Osteoblast (primary cell): ENCODE measurements at regions not wholly inside any gene's neighbourhood (a gene's known extent, or its start where the extent isn't known, plus 50 kb on each side); places are given as distances from the start of the nearest gene placed in this dataset.

ENCODE experiments used
- DNase-seq: peaks from one replicate; pipeline ENCODE4 v3.0.0; 2011; ENCODE audit warnings: low spot score, mixed read lengths; ENCODE audit not compliant: insufficient read length; ENCODE audit errors: missing footprints
- H2AFZ ChIP-seq: 2 replicates; pipeline ENCODE4 v1.6.0; 2011; ENCODE audit warnings: mild to moderate bottlenecking, low read length
- H3K27ac ChIP-seq: 2 replicates; pipeline ENCODE4 v1.5.1; 2011; ENCODE audit warnings: mild to moderate bottlenecking, low read depth, low read length, moderate library complexity
- H3K27me3 ChIP-seq: 2 replicates; pipeline ENCODE4 v1.6.0; 2012; ENCODE audit warnings: mild to moderate bottlenecking, control low read depth, inconsistent platforms, low read length, moderate library complexity; ENCODE audit not compliant: insufficient read depth
- H3K36me3 ChIP-seq: 2 replicates; pipeline ENCODE4 v1.5.1; 2011; ENCODE audit warnings: mild to moderate bottlenecking, low read length, control low read depth, moderate library complexity; ENCODE audit not compliant: insufficient read depth
- H3K4me1 ChIP-seq: 2 replicates; pipeline ENCODE4 v1.5.1; 2011; ENCODE audit warnings: mild to moderate bottlenecking, low read length, control low read depth, moderate library complexity; ENCODE audit not compliant: insufficient read depth
- H3K4me2 ChIP-seq: 2 replicates; pipeline ENCODE4 v1.6.0; 2011; ENCODE audit warnings: mild to moderate bottlenecking, low read length; ENCODE audit not compliant: insufficient read depth
- H3K4me3 ChIP-seq: fragments of 200-600 bp; sonication (generic); 3 replicates; pipeline ENCODE4 v1.5.1; 2012; ENCODE audit warnings: mild to moderate bottlenecking, low read length, inconsistent platforms; ENCODE audit not compliant: insufficient read depth
- H3K79me2 ChIP-seq: 2 replicates; pipeline ENCODE4 v1.6.0; 2012; ENCODE audit warnings: mild to moderate bottlenecking, low read length, control low read depth, inconsistent platforms; ENCODE audit not compliant: insufficient read depth
- H3K9me3 ChIP-seq: 2 replicates; pipeline ENCODE4 v1.5.1; 2011; ENCODE audit warnings: low read depth, low read length, control low read depth
- H4K20me1 ChIP-seq: 2 replicates; pipeline ENCODE4 v1.6.0; 2012; ENCODE audit warnings: mild to moderate bottlenecking, low read length, control low read depth; ENCODE audit not compliant: insufficient read depth
- TF ChIP-seq, protein P1 (sequence below): IDR thresholded peaks from 2 replicates; pipeline ENCODE4 v1.5.1; 2011; ENCODE audit warnings: mild to moderate bottlenecking, low read depth, low read length, moderate library complexity; ENCODE audit errors: extremely low read depth

DNA sequence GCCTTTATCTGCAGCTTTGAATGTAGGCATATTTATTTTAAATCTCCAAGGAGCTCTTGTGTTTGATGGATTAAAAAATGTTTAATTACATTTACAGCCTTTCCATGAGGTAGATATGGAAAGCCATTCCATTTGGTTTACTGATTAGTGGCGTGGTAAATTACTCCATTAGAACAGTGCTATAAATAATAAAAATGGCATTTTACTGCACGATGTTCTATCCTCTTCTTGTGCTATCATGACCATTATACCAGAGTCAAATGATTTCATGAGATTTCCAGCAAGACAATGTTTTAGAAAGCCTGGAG lies 250.9 kb upstream of the HTR2A start:
- no peaks in the 10 kb centered on the region for H3K27me3 ChIP-seq
- no peak overlapping the region for H3K4me3 ChIP-seq
- H2AFZ ChIP-seq: no peak overlapping the region
- DNase-seq: no peak
- H4K20me1 ChIP-seq: no peaks in the 10 kb centered on the region
- no peak overlapping the region for H3K4me2 ChIP-seq
- no peaks in the 10 kb centered on the region for H3K9me3 ChIP-seq
- H3K27ac ChIP-seq: no peak overlapping the region
- H3K36me3 ChIP-seq: no peaks in the 10 kb centered on the region
- no peaks in the 10 kb centered on the region for H3K79me2 ChIP-seq
- TF ChIP-seq, protein P1, sequence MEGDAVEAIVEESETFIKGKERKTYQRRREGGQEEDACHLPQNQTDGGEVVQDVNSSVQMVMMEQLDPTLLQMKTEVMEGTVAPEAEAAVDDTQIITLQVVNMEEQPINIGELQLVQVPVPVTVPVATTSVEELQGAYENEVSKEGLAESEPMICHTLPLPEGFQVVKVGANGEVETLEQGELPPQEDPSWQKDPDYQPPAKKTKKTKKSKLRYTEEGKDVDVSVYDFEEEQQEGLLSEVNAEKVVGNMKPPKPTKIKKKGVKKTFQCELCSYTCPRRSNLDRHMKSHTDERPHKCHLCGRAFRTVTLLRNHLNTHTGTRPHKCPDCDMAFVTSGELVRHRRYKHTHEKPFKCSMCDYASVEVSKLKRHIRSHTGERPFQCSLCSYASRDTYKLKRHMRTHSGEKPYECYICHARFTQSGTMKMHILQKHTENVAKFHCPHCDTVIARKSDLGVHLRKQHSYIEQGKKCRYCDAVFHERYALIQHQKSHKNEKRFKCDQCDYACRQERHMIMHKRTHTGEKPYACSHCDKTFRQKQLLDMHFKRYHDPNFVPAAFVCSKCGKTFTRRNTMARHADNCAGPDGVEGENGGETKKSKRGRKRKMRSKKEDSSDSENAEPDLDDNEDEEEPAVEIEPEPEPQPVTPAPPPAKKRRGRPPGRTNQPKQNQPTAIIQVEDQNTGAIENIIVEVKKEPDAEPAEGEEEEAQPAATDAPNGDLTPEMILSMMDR: no peak
- no peaks in the 10 kb centered on the region for H3K4me1 ChIP-seq

DNA sequence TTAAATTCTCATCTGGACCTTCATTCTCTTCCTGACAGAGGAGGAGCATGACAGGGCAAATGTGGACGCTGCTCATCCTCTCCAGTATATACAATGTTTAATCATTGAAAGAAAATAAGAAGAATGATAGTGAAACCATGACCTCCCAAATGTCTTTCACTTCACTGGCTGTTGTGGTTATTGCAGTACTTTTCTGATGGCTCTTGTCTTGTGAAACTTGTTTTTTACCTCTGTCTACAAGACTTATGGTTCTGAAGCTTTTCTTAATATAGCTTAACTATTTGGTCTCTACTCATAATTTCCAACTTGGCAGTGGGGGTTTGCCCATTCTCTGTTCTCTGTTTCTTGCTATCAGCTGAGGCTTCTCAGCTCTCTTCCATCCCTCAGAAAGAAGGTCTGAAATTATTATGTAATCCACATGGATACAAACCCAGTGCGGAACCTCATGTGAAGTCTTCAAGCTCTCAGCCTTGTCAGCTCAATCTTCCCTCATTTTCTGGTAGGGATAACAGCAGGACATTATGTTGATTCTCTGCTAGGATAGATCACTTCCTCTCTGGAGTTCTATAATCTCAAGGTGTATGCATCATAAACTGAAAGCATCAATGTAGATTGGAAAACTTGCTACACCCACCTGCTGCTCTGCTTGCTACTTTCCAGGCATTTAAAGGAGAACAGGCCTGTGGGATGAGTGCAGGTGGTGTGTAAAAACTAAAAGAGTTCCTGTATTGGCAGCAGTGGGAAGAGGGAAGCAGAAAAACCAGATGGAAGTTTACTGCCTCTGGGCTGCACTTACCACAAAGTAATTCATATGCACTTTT lies 250.3 kb upstream of the HTR2A start:
- Histone ChIP-seq H3K4me2 (no peak overlapping the region), H3K27ac (no peak overlapping the region), H4K20me1 (no peaks in the 10 kb centered on the region), H3K27me3 (no peaks in the 10 kb centered on the region), H3K36me3 (no peaks in the 10 kb centered on the region), H3K4me1 (no peaks in the 10 kb centered on the region), H3K79me2 (no peaks in the 10 kb centered on the region), H3K9me3 (no peaks in the 10 kb centered on the region), H2AFZ (no peak overlapping the region), H3K4me3 (no peak overlapping the region)
- no peak for DNase-seq
- TF ChIP-seq, protein P1: no peak

DNA sequence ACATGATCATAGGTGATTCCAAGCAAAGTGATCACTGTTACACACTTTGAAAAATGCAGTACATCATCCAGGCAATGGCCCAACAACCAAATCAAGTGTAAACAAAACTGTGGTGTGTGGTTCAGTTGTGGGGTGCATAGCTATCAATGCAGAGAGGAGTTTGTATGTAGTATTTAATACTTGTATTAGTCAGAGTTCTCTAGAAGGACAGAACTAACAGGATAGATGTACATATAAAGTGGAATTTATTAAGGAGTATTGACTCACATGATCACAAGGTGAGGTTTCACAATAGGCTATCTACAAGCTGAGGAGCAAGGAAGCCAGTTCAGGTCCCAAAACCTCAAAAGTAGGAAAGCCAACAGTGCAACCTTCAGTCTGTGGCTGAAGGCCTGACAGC lies 249.3 kb upstream of the HTR2A start:
- H3K4me3 ChIP-seq: no peak overlapping the region
- no peaks in the 10 kb centered on the region for H4K20me1 ChIP-seq
- no peak overlapping the region for H2AFZ ChIP-seq
- H3K9me3 ChIP-seq: no peaks in the 10 kb centered on the region
- H3K79me2 ChIP-seq: no peaks in the 10 kb centered on the region
- TF ChIP-seq, protein P1: no peak
- no peaks in the 10 kb centered on the region for H3K36me3 ChIP-seq
- DNase-seq: no peak
- no peak overlapping the region for H3K4me2 ChIP-seq
- no peak overlapping the region for H3K27ac ChIP-seq
- no peaks in the 10 kb centered on the region for H3K4me1 ChIP-seq
- H3K27me3 ChIP-seq: no peaks in the 10 kb centered on the region

DNA sequence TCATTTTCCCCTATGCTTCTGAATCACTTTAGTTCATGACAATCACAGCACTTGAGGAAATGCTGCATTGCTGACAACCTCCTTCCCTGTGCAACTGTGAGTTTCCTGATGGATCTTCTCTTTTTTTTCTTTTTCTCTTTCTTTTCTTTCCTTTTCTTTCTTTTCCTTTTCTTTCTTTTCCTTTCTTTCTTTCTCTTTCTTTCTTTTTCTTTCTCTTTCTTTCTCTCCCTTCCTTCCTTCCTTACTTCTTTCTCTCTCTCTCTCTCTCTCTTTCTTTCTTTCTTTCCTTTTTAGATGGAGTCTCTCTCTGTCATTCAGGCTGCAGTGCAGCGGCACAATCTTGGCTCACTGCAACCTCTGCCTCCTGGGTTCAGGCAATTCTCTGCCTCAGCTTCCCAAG lies 247.9 kb upstream of the HTR2A start:
- no peak for DNase-seq
- H3K4me2 ChIP-seq: no peak overlapping the region
- H4K20me1 ChIP-seq: no peaks in the 10 kb centered on the region
- H3K4me3 ChIP-seq: no peak overlapping the region
- no peaks in the 10 kb centered on the region for H3K4me1 ChIP-seq
- H3K79me2 ChIP-seq: no peaks in the 10 kb centered on the region
- H3K27ac ChIP-seq: no peak overlapping the region
- no peaks in the 10 kb centered on the region for H3K9me3 ChIP-seq
- no peaks in the 10 kb centered on the region for H3K36me3 ChIP-seq
- TF ChIP-seq, protein P1: no peak
- no peaks in the 10 kb centered on the region for H3K27me3 ChIP-seq
- H2AFZ ChIP-seq: no peak overlapping the region
